HT-29 (cell line): ENCODE measurements at regions not wholly inside any gene's neighbourhood (a gene's known extent, or its start where the extent isn't known, plus 50 kb on each side); places are given as distances from the start of the nearest gene placed in this dataset.

Experiments
- DNase-seq: peaks from one replicate; pipeline ENCODE4 v3.0.0-alpha.2; 2015; ENCODE audit warnings: low spot score

GRCh38 chr11:133720951-133721350 lies 124.4 kb downstream of the SPATA19 start:
- DNase-seq: no peak

GRCh38 chr11:133719532-133720235 lies 125.6 kb downstream of the SPATA19 start:
- DNase-seq: no peak

GRCh38 chr11:133718831-133719230 lies 126.5 kb downstream of the SPATA19 start:
- no peak for DNase-seq

GRCh38 chr11:133718238-133718637 lies 127.1 kb downstream of the SPATA19 start:
- DNase-seq: no peak

GRCh38 chr11:133716602-133717001 lies 128.7 kb downstream of the SPATA19 start:
- no peak for DNase-seq

- DNase-seq: no peak
Observed at GRCh38 chr11:133715602-133716001, 129.7 kb downstream of the SPATA19 start.

- DNase-seq: no peak
Observed at GRCh38 chr11:133714471-133715375, 130.6 kb downstream of the SPATA19 start.

GRCh38 chr11:133713844-133714243 lies 131.5 kb downstream of the SPATA19 start:
- DNase-seq: no peak

GRCh38 chr11:133713406-133713805 lies 131.9 kb downstream of the SPATA19 start:
- no peak for DNase-seq

GRCh38 chr11:133712051-133712560 lies 133.2 kb downstream of the SPATA19 start:
- DNase-seq: no peak

- no peak for DNase-seq
Observed at GRCh38 chr11:133711545-133711944, 133.8 kb downstream of the SPATA19 start.

- DNase-seq: no peak
Observed at GRCh38 chr11:133710681-133711240, 134.6 kb downstream of the SPATA19 start.

GRCh38 chr11:133710241-133710640 lies 135.1 kb downstream of the SPATA19 start:
- DNase-seq: no peak

- no peak for DNase-seq
Observed at GRCh38 chr11:133708547-133709051, 136.7 kb downstream of the SPATA19 start.

- DNase-seq: no peak
Observed at GRCh38 chr11:133706925-133707794, 138.2 kb downstream of the SPATA19 start.

GRCh38 chr11:133705873-133706272 lies 139.4 kb downstream of the SPATA19 start:
- no peak for DNase-seq

GRCh38 chr11:133705074-133705648 lies 140.2 kb downstream of the SPATA19 start:
- no peak for DNase-seq

- DNase-seq: no peak
Observed at GRCh38 chr11:133699071-133699470, 146.2 kb downstream of the SPATA19 start.

- DNase-seq: no peak
Observed at GRCh38 chr11:133698654-133699053, 146.7 kb downstream of the SPATA19 start.

GRCh38 chr11:133697603-133698180 lies 147.6 kb downstream of the SPATA19 start:
- DNase-seq: no peak
